H9 (cell line): ENCODE measurements at regions not wholly inside any gene's neighbourhood (a gene's known extent, or its start where the extent isn't known, plus 50 kb on each side); places are given as distances from the start of the nearest gene placed in this dataset.
A peak's percentile ranks its signal among the peaks of the same experiment; 100 is the strongest.

Experiments
- DNase-seq: peaks from one replicate; pipeline ENCODE4 v3.0.0-alpha.2; 2017
- H2AFZ ChIP-seq: one replicate; pipeline ENCODE4 v1.6.1; 2013; ENCODE audit warnings: mild to moderate bottlenecking, low read length, control low read depth, moderate library complexity
- H2AK5ac ChIP-seq: 2 replicates; pipeline ENCODE4 v1.6.1; 2013; ENCODE audit warnings: low read length, control low read depth, mixed read lengths; ENCODE audit not compliant: insufficient read length
- H2BK120ac ChIP-seq: one replicate; pipeline ENCODE4 v1.6.1; 2013; ENCODE audit warnings: low read depth, mild to moderate bottlenecking, low read length, control low read depth, inconsistent platforms; ENCODE audit not compliant: poor library complexity, severe bottlenecking
- H2BK12ac ChIP-seq: 2 replicates; pipeline ENCODE4 v1.6.1; 2013; ENCODE audit warnings: low read length, control low read depth, mixed read lengths, low read depth; ENCODE audit not compliant: insufficient read length
- H2BK15ac ChIP-seq: 2 replicates; pipeline ENCODE4 v1.6.1; 2013; ENCODE audit warnings: low read depth, low read length, control low read depth
- H2BK20ac ChIP-seq: one replicate; pipeline ENCODE4 v1.6.1; 2013; ENCODE audit warnings: low read depth, mild to moderate bottlenecking, low read length, control low read depth, inconsistent platforms; ENCODE audit not compliant: poor library complexity, severe bottlenecking
- H2BK5ac ChIP-seq: 2 replicates; pipeline ENCODE4 v1.6.1; 2013; ENCODE audit warnings: low read length, control low read depth, mixed read lengths; ENCODE audit not compliant: insufficient read length
- H3K14ac ChIP-seq: 2 replicates; pipeline ENCODE4 v1.6.1; 2013; ENCODE audit warnings: low read length, control low read depth; ENCODE audit not compliant: insufficient read depth
- H3K18ac ChIP-seq: 2 replicates; pipeline ENCODE4 v1.6.1; 2013; ENCODE audit warnings: low read depth, mild to moderate bottlenecking, mixed read lengths, low read length, control low read depth; ENCODE audit not compliant: insufficient read length
- H3K23ac ChIP-seq: 2 replicates; pipeline ENCODE4 v1.6.1; 2013; ENCODE audit warnings: low read length, control low read depth, mixed read lengths, low read depth; ENCODE audit not compliant: insufficient read length
- H3K23me2 ChIP-seq: 2 replicates; pipeline ENCODE4 v1.6.1; 2013; ENCODE audit warnings: low read depth, mild to moderate bottlenecking, mixed read lengths, low read length, control low read depth; ENCODE audit not compliant: insufficient read length, poor library complexity, severe bottlenecking
- H3K27ac ChIP-seq: 2 replicates; pipeline ENCODE4 v1.5.1; 2013; ENCODE audit warnings: low read length, control low read depth, mixed read lengths, low read depth; ENCODE audit not compliant: insufficient read length
- H3K27me3 ChIP-seq: 2 replicates; pipeline ENCODE4 v1.6.1; 2013; ENCODE audit warnings: low read length, control low read depth, inconsistent platforms; ENCODE audit not compliant: insufficient read depth
- H3K4ac ChIP-seq: 2 replicates; pipeline ENCODE4 v1.6.1; 2013; ENCODE audit warnings: low read depth, mild to moderate bottlenecking, control low read depth, inconsistent platforms, low read length, moderate library complexity
- H3K4me1 ChIP-seq: 2 replicates; pipeline ENCODE4 v1.6.1; 2013; ENCODE audit warnings: low read length, control low read depth, inconsistent platforms; ENCODE audit not compliant: insufficient read depth
- H3K4me2 ChIP-seq: 2 replicates; pipeline ENCODE4 v1.6.1; 2013; ENCODE audit warnings: low read length, control low read depth, mixed read lengths; ENCODE audit not compliant: insufficient read length, insufficient read depth
- H3K56ac ChIP-seq: 2 replicates; pipeline ENCODE4 v1.6.1; 2013; ENCODE audit warnings: low read depth, mild to moderate bottlenecking, mixed read lengths, low read length, control low read depth; ENCODE audit not compliant: insufficient read length
- H3K79me1 ChIP-seq: 2 replicates; pipeline ENCODE4 v1.6.1; 2013; ENCODE audit warnings: low read depth, mild to moderate bottlenecking, moderate library complexity, low read length, control low read depth, inconsistent platforms; ENCODE audit not compliant: insufficient read depth, poor library complexity, severe bottlenecking
- H3K79me2 ChIP-seq: 2 replicates; pipeline ENCODE4 v1.6.1; 2013; ENCODE audit warnings: low read length, control low read depth, inconsistent platforms; ENCODE audit not compliant: insufficient read depth
- H3K9ac ChIP-seq: 2 replicates; pipeline ENCODE4 v1.6.1; 2013; ENCODE audit warnings: low read length, control low read depth, mixed read lengths; ENCODE audit not compliant: insufficient read length; ENCODE audit errors: extremely low read depth
- H3K9me3 ChIP-seq: one replicate; pipeline ENCODE4 v1.6.1; 2013; ENCODE audit warnings: low read depth, low read length, inconsistent platforms; ENCODE audit not compliant: control insufficient read depth
- H3T11ph ChIP-seq: one replicate; pipeline ENCODE4 v1.6.1; 2013; ENCODE audit warnings: mild to moderate bottlenecking, low read length, control low read depth, inconsistent platforms
- H4K20me1 ChIP-seq: one replicate; pipeline ENCODE4 v1.6.1; 2013; ENCODE audit not compliant: control insufficient read depth, insufficient read length, insufficient read depth
- H4K5ac ChIP-seq: 2 replicates; pipeline ENCODE4 v1.6.1; 2013; ENCODE audit warnings: low read depth, mild to moderate bottlenecking, mixed read lengths, low read length, control low read depth; ENCODE audit not compliant: insufficient read length
- H4K8ac ChIP-seq: replicated peaks from 2 replicates; pipeline ENCODE4 v1.6.1; 2013; ENCODE audit warnings: low read length, control low read depth, mixed read lengths, low read depth; ENCODE audit not compliant: insufficient read length
- H4K91ac ChIP-seq: 2 replicates; pipeline ENCODE4 v1.6.1; 2013; ENCODE audit warnings: low read depth, mild to moderate bottlenecking, moderate library complexity, mixed read lengths, low read length, control low read depth; ENCODE audit not compliant: insufficient read length
- H3K27ac Mint-ChIP-seq, 3 experiments: 2 replicates in 2 of 3; 3 replicates in 1 of 3; pipeline ENCODE4 v1.8.0; 2020 to 2021; ENCODE audit warnings: mixed read lengths in 3 of 3, mild to moderate bottlenecking in 1 of 3, moderate library complexity in 1 of 3
- H3K27me3 Mint-ChIP-seq: 2 replicates; pipeline ENCODE4 v1.8.0; 2021; ENCODE audit warnings: low read depth, mild to moderate bottlenecking, moderate library complexity, mixed read lengths
- H3K36me3 Mint-ChIP-seq, 3 experiments: 2 replicates in 2 of 3; 3 replicates in 1 of 3; pipeline ENCODE4 v1.8.0; 2020 to 2021; ENCODE audit warnings: low read depth in 3 of 3, mixed read lengths in 3 of 3; ENCODE audit not compliant: insufficient read depth in 1 of 3
- H3K4me1 Mint-ChIP-seq, 2 experiments: 2 replicates each; pipeline ENCODE4 v1.8.0; 2020; ENCODE audit warnings: mixed read lengths in 2 of 2
- H3K4me3 Mint-ChIP-seq, 2 experiments: 2 replicates in 1 of 2; 3 replicates in 1 of 2; pipeline ENCODE4 v1.8.0; 2020 to 2021; ENCODE audit warnings: mild to moderate bottlenecking in 2 of 2, mixed read lengths in 2 of 2, moderate library complexity in 1 of 2
- H3K9me3 Mint-ChIP-seq, 2 experiments: 2 replicates in 1 of 2; 3 replicates in 1 of 2; pipeline ENCODE4 v1.8.0; 2020; ENCODE audit warnings: mild to moderate bottlenecking in 2 of 2, mixed read lengths in 2 of 2, moderate library complexity in 1 of 2
- WGBS: extraction: QIAGEN DNeasy Blood & Tissue Kit; methylation state at CpG from one replicate; pipeline ENCODE4 v1.1.7; 2013; ENCODE audit warnings: missing lambda C conversion rate, low lambda C conversion rate, mixed read lengths; ENCODE audit not compliant: insufficient read length; ENCODE audit errors: extremely low coverage; 5-methylcytosine and 5-hydroxymethylcytosine counted together
- TF ChIP-seq, protein P1 (sequence below): fragments of 200-600 bp; sonication (generic); conservative IDR thresholded peaks from 3 replicates; pipeline ENCODE4 v1.8.0; 2021; ENCODE audit warnings: antibody characterized with exemption, mild to moderate bottlenecking

DNA sequence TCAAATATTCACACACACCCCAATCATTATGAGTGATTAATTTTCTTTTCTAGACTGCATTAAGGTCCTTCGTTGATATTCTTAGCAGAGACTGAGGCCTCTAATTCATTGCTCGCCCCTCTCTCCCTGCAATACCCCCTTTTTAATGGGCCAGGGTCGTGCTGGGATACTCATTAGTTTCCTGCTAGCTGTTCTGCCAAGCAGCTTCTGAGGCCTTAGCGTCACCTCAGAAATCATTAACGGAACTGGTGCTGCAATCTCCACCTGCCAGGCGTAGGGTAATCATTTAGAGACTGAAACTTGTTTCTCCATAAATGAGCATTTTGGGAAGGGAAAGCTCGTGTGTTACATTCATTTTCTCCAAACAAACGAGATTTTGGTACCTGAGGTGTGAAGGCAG is 1054.7 kb downstream of the GALC start:
- Histone ChIP-seq H3K27me3 (no peaks in the 10 kb centered on the region), H4K5ac (no peak overlapping the region), H4K8ac (no peak overlapping the region), H3K9me3 (no peaks in the 10 kb centered on the region), H3K14ac (no peak overlapping the region), H2AK5ac (no peak overlapping the region), H2BK20ac (no peak overlapping the region), H3K79me1 (no peaks in the 10 kb centered on the region), H3K18ac (no peak overlapping the region), H2AFZ (no peak overlapping the region), H3K4me2 (no peak overlapping the region), H3T11ph (no peak overlapping the region), H3K9ac (no peak overlapping the region), H3K4me1 (no peaks in the 10 kb centered on the region; the same call in 1 of the 2 replicates), H2BK15ac (no peak overlapping the region), H2BK5ac (no peak overlapping the region), H3K79me2 (no peaks in the 10 kb centered on the region), H2BK120ac (no peak overlapping the region), H4K20me1 (no peaks in the 10 kb centered on the region), H3K23me2 (no peaks in the 10 kb centered on the region), H3K23ac (no peak overlapping the region), H3K4ac (no peak overlapping the region), H3K27ac (no peak overlapping the region), H3K56ac (no peak overlapping the region), H4K91ac (no peak overlapping the region), H2BK12ac (no peak overlapping the region)
- TF ChIP-seq, protein P1, sequence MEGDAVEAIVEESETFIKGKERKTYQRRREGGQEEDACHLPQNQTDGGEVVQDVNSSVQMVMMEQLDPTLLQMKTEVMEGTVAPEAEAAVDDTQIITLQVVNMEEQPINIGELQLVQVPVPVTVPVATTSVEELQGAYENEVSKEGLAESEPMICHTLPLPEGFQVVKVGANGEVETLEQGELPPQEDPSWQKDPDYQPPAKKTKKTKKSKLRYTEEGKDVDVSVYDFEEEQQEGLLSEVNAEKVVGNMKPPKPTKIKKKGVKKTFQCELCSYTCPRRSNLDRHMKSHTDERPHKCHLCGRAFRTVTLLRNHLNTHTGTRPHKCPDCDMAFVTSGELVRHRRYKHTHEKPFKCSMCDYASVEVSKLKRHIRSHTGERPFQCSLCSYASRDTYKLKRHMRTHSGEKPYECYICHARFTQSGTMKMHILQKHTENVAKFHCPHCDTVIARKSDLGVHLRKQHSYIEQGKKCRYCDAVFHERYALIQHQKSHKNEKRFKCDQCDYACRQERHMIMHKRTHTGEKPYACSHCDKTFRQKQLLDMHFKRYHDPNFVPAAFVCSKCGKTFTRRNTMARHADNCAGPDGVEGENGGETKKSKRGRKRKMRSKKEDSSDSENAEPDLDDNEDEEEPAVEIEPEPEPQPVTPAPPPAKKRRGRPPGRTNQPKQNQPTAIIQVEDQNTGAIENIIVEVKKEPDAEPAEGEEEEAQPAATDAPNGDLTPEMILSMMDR: no peak
- no peaks in the 10 kb centered on the region for H3K36me3 Mint-ChIP-seq
- no peak for DNase-seq
- H3K4me3 Mint-ChIP-seq: no peak overlapping the region
- H3K27ac Mint-ChIP-seq: peak overlapping the region in 1 of 3 experiments; percentile 54; a peak in 1 of 7 replicates
- H3K9me3 Mint-ChIP-seq: no peaks in the 10 kb centered on the region
- WGBS: no CpG with 5 or more reads among the region's 8 CpGs
- H3K4me1 Mint-ChIP-seq: no peaks in the 10 kb centered on the region
- H3K27me3 Mint-ChIP-seq: no peaks in the 10 kb centered on the region
